HG03108 (cell line): ENCODE measurements at regions not wholly inside any gene's neighbourhood (a gene's known extent, or its start where the extent isn't known, plus 50 kb on each side); places are given as distances from the start of the nearest gene placed in this dataset.
"Not testable (repeated sequence)": the region's sequence is repeated elsewhere in the genome, so short reads cannot be mapped to it uniquely, and the experiment has no call there.

Experiments used
- ATAC-seq: cut with Tn5 transposase; IDR thresholded peaks from one replicate; pipeline ENCODE4 v1.9.1; 2021; ENCODE audit warnings: moderate library complexity; ENCODE audit not compliant: unreplicated experiment

DNA sequence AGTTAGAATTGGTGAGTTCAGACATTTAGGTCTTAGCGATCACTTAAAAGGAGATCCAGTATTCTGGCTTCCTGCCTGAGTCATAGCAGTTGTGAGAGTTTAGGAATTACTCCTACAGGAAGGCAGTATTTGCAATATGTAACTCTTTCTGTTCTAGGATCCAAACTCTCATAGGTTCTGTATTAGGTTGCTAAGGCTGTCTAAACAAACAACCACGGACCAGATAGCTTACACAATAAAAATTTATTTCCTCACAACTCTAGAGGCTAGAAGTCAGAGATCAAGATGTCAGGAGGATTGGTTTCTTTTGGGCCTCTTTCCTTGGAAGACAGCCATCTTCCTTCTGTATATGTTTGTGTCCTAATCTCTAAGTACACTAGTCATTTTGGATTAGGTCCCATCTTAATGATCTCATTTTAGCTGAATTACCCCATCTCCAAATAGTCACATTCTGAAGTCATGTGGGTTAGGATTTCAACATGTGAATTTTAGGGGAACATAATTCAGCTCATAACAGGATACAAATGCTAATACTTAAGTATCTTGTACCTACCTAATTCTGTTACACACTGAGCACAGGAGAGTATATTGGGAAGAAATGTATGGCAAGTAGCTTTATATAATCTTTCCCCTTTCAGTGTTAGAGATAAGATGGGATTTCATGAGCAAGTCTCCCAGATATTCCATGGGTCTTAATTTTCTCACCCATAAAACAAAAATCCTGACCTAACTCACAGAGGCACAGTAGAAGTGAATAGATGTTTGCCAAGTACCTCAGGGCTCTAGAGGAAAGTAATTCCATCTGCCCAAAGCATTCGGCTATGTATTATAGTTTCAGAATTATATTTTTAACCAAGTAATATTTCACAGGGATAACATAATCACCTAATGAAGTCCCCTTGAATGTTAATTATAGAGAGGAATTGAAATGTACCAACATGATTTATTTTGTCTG, 144.4 kb downstream of the PTBP2 start:
- no peak for ATAC-seq

DNA sequence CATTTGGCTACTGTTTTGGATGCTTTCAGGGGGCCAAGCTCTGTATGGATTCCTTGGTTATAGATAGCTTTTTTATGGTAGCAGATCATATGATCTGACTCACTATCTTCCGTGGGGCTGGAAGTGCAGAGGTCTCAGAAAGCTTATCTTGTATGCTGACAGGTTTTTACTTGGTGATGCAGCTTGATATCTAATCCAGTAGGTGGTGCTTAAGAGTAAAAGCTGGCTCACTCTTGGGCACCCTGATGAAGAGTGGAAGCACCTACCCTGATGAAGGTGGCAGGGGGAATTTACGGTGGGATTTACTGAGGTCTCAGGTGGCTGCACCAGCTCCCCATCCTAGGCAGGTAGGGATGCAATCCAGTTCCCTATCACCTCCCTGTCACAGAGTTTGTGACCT, 151.2 kb downstream of the PTBP2 start:
- ATAC-seq = no peak

DNA sequence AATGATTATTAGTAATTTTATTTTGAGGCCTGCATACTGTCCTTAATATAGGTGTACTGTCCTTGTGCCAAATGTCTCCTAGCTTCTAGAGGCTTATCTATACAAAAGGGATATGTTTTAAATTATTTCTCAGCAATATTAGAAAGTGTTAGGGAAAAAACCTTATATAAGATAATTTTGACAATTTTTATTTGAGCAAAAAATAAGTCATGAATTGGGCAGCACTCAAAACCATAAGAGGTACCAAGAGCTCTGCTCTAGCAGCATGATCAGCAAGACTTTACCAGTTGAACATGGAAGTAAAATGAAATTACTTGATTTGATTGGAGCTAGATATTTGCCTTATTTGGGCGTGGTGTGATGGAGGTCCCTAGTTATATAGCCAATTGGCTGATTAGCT, 157.1 kb downstream of the PTBP2 start:
- no peak for ATAC-seq

DNA sequence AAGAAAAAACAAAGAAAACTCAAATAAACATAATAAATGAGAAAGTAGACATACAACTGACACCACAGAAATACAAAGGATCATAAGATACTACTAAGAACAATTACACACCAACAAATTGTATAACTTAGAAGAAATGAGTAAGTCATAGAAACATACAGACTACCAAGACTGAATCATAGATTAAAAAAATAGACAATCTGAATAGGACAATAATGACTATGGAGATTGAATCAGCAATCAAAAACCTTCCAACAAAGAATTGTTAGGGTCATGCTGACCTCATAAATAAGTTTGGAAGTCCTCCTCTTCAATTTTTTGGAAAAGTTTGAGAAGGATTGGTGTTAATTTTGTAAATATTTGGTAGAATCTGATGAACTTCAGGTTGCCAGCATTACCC, 159.0 kb downstream of the PTBP2 start:
- ATAC-seq = no peak

DNA sequence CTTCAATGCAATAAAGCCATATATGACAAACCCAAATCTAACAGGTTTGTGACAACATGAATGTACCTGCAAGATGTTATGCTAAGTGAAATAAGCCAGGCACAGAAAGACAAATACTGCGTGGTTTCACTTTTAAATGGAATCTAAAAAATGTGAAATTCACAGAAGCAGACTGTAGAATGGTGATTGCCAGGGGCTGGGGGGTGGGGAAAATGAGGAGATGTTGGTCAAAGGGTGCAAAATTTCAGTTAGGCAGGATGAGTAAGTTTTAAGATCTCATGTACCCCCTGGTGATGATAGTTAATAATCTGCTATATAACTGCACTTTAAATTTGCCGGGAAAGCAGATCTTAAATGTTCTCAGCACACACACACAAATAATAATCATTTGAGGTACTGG, 160.5 kb downstream of the PTBP2 start:
- no peak for ATAC-seq

DNA sequence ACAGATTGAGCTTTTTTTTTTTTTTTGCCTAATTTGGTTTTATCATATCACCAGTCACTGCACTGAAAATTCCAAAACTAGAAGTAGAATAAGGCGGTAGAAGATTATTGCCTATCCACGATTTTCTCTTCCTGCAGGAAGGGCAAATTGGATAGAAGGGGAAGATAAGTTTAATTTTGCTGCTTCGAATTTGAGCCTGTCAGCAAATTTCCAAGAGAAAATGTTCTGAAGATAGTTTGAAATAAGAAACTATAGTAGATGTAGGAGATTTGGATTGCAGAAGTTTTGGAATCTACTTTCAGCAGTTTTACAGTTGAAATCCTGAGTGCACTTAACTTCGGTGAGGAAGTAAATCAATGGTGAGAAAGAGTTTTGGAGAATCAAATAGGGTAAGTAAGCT, 164.9 kb downstream of the PTBP2 start:
- no peak for ATAC-seq

DNA sequence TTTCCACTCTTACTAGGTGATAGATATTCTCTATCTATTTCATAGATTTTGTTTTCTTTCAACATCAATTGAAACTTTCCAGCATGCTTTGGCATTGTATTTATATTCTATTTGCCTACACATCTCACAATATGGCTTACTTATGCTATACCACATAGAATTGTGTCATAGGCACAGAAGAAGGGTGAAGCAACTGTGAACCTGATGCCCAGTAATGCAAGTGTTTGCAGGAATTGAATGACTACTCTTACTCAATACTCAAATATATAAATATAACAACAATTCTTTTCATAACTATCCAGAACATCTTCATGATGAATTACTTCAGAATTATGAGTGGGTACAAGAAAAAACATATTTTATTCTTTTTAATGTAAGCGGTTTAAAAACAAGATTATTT, 165.9 kb downstream of the PTBP2 start:
- ATAC-seq = no peak

DNA sequence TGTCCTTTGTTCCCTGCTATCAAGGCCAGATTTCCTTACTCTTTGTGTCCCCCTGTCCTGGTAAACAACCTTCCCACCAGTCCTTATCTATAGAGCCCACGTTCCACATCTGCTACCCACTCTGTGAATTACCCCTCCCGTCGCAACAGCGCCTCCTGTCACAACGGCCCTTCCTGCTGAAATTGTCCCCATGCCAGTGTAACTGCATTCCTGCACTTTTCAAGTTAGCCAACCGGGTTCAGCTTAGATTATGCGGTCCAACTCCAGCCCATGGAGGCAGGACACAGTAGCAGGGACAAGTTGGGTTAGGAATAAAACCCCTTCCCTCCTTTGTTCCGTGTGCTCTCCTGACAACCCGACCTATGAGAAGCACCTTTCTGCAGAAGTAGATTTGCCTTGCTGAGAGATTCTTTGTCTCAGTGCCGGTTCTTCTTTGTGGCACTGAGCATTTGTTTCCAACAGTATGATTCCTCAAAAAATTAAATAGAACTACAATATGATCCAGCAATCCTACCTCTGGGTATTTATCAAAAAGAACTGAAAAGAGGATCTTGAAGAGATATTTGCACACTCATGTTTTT, 180.3 kb downstream of the PTBP2 start:
- no peak for ATAC-seq

DNA sequence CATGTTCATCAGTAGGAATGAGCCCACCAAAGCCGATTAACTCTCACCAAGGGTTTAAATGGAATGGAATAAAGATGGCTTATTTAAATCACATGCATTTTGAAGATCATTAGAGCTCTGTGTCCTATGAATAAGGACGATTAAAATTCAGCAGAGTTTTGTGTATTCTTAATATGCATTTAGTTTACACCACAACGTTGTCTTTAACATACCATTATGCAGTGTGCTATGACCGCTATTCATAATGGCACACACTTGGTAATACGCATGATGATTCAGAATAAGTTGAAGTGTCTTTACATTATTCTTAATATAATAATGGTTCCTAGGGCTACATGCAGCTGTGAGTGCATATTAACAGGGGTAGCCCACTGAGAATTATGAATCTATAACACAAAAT, 190.7 kb downstream of the PTBP2 start:
- ATAC-seq = no peak

DNA sequence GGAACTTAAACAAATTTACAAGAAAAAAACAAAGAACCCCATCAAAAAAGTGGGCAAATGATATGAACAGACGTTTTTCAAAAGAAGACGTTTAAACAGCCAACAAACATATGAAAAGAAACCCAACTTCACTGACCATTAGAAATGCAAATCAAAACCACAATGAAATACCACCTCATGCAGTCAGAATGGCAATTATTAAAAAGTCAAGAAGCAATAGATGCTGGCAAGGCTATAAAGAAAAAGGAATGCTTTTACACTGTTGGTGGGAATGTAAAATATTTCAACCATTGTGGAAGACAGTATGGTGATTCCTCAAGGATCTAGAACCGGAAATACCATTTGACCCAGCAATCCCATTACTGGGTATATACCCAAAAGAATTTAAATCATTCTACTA, 194.1 kb downstream of the PTBP2 start:
- ATAC-seq = not testable (repeated sequence)

DNA sequence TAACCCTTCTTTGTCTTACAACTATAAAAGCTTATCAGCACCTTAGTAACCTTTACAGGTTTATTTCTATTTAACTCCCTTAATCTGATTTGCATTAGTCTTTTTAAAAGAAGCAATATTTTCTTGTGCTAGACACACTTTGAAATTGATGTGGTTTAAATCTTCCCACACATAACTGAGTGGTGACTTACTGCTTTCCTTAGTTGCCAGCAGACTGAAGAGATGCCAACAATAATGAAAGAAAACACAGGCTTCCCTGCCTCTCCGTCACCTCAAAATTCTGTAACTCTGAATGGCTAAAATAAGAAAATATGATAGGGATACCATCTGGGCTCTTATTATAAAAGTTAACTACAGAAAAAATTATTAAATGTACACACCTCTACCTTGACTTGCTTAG, 196.8 kb downstream of the PTBP2 start:
- no peak for ATAC-seq

DNA sequence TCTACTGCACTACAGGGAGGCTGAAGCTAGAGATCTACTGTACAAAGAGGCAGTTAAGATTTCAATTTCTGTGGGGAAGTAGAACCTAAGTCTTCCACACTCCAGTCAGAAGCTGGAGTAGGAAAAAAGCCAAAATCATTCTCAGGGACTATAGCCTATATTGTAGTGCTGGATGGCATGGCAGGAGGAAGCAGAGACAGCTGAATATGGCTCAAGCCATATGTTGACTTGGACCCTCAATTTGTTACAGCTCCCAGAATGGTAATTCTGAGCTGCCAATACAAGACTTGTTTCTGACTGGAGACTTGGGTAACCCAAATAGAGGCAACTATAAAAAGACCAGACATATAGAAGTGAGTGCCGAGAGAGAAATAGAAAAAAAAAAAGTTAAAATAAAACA, 200.6 kb downstream of the PTBP2 start:
- no peak for ATAC-seq

DNA sequence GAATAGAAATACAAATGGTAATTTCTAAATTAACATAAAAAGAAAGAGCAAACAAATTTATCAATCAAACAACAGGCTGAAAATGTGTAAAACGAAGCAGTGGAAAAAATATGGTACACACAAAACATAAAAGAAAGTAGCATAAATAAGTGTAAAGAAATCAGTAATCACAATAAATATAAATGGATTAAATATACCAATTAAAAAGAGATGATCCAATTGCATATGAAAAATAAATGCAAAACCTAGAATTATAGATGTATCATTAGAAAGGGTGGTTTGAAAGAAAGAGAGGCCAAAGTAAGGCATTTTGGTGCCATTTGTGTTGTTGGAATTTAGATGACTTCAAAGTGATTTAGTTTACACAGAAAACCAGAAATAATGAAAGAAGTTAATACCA, 202.2 kb downstream of the PTBP2 start:
- no peak for ATAC-seq

DNA sequence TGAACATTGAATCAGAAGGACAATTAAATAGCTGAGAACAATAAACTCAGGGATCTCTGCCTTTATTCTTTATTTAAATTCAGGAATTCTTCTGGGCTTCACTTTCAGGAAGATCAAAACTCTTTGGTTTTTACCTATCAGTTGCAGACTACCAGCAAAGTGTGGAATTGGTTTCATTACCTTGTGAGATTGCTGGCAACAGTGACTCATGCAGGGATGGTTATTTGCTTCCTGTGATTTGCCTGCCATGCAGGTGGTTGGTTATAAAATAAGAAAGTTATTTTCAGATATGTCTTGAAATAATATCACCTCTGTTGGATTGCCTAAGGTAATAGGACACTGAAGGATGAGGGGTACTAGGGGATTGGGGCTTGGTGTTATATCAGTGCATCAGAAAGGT, 204.6 kb downstream of the PTBP2 start:
- no peak for ATAC-seq

DNA sequence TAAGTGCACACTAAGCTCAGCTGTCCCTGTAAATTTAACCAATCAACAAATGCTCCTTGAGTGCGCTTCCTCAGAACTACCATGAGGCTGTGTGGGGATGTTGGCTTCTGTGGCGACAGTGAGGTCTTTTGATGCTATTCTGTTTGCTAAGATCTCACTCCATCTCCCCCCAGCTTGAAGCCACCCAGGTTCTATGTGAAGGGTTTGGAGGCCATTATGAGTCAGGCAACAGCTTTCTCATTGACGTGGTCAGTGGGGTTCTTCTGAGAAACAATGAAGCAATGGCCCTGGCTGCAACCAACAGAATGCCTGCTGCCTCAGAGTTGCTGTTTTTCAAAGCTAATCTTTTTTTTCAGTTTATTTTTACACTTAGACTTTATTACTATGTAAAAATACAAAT, 205.5 kb downstream of the PTBP2 start:
- no peak for ATAC-seq

DNA sequence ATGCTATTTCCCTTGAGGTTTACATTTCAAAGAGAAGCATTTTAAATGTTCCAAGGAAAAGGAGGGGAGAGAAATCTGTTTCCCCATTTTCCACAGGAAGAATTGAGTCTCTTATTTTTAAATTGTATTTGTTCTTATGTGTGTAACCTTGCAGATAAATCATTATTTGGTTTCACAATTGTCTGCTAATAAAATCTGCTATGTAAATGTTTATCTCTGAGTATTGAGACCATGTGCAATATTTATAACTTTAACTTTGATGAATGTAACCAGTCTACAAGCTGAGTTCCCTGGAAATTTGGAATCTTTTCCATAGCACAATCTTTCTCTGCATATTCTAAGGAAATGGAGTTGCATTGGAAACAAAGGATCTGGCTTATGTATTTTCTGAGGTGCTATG, 209.6 kb downstream of the PTBP2 start:
- no peak for ATAC-seq

DNA sequence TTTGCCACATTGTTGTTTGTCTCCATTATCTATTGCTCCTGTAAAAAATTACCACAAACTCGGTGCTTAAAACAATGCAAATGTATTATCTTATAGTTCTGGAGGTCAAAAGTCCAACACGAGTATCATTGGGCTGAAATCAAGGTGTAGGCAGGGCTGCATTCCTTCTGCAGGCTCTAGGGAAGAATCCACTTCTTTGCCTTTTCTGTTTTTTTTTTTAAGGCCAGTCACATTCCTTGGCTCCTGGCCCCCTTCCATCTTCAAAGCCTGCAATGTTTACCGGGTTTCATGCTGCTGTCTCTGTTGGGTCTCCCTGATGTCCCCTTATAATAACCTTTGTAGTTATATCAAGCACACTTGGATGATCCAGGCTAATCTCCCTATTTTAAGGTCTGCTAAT, 212.7 kb downstream of the PTBP2 start:
- ATAC-seq = no peak

DNA sequence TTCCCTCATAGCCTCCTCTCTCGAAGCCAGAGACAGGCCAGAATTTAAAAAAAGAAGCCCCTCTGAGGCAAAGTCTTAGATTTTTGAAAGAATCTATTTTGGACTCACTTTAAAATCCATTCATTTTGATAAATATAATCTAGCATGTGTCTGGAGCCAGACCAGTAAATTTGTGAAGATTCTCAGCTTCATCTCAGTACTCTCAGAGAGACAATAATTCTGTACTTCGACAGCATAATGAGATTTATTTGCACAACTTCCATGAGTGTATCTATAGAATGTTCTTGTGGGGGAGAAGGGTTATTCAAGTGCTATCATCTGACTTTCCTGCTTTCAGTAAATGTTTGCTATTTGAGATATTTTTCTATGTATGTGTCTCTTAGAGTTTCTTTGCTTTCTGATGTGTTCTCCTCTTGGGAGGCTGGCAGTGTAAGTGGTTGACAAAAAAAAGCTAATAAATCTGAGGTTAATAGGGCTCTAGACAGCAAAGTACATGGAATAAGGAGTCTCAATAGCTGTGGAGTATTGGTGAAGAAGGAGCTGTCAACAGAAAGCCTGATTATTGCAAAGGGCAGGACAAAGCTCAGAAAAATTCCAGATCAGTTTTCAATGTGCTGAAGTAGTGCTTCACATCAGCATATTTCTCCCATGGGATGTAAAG, 223.0 kb downstream of the PTBP2 start:
- no peak for ATAC-seq

DNA sequence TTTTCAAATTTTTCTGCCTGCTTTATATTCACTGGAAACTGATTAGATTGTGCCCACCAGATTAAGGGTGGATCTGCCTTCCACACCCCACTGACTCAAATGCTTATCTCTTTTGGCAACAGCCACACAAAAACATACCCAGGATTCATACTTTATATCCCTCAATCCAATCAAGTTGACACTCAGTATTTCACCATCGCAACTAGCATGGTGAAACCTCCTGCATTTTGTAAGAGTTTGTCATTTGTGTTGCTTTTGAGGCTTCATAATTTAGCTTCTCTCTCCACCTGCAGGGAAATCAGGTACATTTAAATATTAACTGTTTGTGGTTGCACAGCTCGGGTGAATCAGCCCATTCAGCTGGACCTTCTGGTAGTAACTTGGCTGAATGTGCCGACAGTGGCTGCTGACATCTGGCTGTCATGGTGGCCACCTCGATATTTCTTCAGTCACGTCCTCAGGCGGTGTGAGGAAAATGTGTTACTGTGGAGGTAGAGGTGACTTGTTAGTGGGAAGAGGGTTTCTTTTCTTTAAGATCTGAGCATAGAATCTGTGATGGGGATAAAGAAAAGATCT, 224.0 kb downstream of the PTBP2 start:
- ATAC-seq = no peak

DNA sequence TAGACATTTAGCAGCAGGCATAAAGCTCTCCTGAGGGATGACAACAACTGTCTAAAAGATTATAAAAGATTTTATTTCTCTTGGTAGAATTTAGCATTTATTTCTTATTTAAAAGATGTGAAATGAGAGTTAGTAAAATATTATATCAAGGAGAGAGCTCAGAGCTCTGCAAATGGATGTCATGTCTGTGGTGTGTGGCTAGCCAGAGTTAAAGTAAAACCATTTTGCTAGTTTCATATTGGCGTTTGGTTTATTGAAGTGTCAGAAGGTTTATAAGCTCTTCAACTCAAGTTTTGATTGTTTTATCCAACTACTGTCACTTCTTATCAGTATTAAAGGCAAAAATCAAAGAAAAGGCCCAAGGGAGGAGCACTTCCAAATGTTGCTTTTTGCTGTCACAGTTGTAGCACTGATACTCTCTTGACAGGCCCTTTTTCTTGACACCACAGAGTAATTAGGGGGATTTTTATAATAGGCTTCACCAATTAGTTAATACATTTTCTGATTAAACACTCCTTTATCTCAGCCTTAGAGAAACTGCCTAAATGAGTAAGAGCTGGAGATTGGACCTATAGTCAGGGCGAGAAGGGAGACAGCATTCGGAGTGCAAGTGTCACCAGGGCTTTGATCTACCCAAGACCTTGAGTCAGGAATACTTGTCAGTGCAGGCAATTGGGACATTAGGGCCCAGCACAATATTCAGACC, 233.9 kb downstream of the PTBP2 start:
- ATAC-seq = no peak

DNA sequence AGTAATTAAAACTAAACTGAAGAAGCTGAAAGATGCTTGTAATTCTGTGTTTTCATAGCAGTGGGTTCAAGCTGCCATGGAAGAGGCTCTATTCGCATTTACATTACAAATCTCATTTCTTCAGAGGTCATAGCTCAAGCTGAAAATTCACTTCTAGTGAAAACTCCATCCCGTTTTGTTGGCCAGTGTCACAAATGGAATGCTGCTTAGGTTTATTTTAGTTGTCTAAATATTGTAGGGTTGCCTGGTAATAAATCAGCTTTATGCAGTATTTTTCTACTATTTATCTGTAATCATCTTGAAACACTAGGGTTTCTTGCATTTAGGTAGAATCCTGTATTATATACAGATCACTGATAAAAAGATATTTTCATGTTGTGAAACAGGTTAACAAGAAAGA, 240.6 kb downstream of the PTBP2 start:
- ATAC-seq = no peak
